Thyroid gland (tissue), 4 donors: ENCODE measurements at regions not wholly inside any gene's neighbourhood (a gene's known extent, or its start where the extent isn't known, plus 50 kb on each side); places are given as distances from the start of the nearest gene placed in this dataset.

ENCODE experiments used
- DNase-seq, 2 donors: peaks; one replicate each; pipeline ENCODE4 v3.0.0-alpha.2; 2019
- H3K27ac ChIP-seq, 3 donors: fragments of 200-600 bp; sonication (generic); 1 replicate in 2 of 3; 2 replicates in 1 of 3; pipeline ENCODE4 v1.5.1; 2016 to 2019; ENCODE audit warnings: mild to moderate bottlenecking in 1 of 3, moderate library complexity in 1 of 3
- H3K27me3 ChIP-seq: fragments of 200-600 bp; sonication (generic); one replicate; pipeline ENCODE4 v1.5.1; 2019
- H3K36me3 ChIP-seq, 2 donors: fragments of 200-600 bp; sonication (generic); one replicate each; pipeline ENCODE4 v1.5.1; 2016 to 2019
- H3K4me1 ChIP-seq, 2 donors: fragments of 200-600 bp; sonication (generic); one replicate each; pipeline ENCODE4 v1.5.1; 2017 to 2019
- H3K4me3 ChIP-seq, 3 donors: fragments of 200-600 bp; sonication (generic); replicated peaks in 1 of 3; 1 replicate in 2 of 3; 2 replicates in 1 of 3; pipeline ENCODE4 v1.5.1; 2016; ENCODE audit warnings: mild to moderate bottlenecking in 1 of 3
- H3K9me3 ChIP-seq: fragments of 200-600 bp; sonication (generic); one replicate; pipeline ENCODE4 v1.5.1; 2017
- CTCF ChIP-seq, 6 experiments: fragments of 200-600 bp in 3 of 6; fragments of 450-650 bp in 3 of 6; sonication (generic) in 3 of 6; IDR thresholded peaks; one replicate each; pipeline ENCODE4 v1.5.1; 2016 to 2019; ENCODE audit warnings: antibody characterized with exemption in 6 of 6, mild to moderate bottlenecking in 2 of 6, inconsistent platforms in 1 of 6, moderate library complexity in 1 of 6
- POLR2A ChIP-seq, 2 donors: fragments of 450-650 bp; IDR thresholded peaks; one replicate each; pipeline ENCODE4 v1.6.1; 2017; ENCODE audit warnings: antibody characterized with exemption in 2 of 2, mild to moderate bottlenecking in 2 of 2, moderate library complexity in 1 of 2
- WGBS, 2 donors: methylation state at CpG; one replicate each; pipeline ENCODE4 v1.1.5; 2017; 5-methylcytosine and 5-hydroxymethylcytosine counted together
- intact Hi-C: fragments of 100-400 bp; cut with DNase I; formaldehyde crosslinking; loops from one replicate; pipeline ENCODE4 v1.15.1; 2023

DNA sequence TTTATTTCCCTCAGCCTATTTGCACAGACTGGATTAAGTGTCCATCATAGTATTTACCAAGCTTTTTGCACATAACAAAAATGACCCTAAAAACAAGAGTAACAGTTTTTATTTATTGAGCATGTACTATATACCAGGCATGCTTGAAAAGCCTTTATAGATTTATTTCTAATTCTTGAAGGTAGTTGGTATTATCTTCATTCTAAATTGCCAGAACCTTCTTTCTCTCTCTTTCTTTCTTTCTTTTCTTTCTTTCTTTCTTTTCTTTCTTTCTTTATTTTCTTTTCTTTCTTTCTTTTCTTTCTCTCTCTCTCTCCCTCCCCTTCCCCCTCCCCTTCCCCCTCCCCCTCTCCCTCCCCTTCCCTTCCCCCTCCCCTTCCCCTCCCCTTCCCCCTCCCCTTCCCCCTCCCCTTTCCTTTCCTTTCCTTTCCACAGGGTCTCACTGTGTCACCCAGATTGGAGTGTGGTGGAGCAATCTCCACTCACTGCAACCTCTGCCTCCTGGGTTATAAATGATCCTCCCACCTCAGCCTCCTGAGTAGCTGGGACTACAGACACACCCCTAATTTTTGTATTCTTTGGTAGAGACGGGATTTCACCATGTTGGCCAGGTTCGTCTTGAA is 310.9 kb upstream of the RBFOX1 start:
- H3K27ac ChIP-seq, result no peak overlapping the region
- no peak overlapping the region for H3K4me3 ChIP-seq
- H3K4me1 ChIP-seq, result no peaks in the 10 kb centered on the region
- no peaks in the 10 kb centered on the region for H3K27me3 ChIP-seq
- WGBS, 2 donors, result 83 to 86% methylated on average over 2 of the region's 2 CpGs
- DNase-seq, result no peak
- TF ChIP-seq POLR2A (IDR thresholded peaks at IDR 0.05) (no peak), CTCF (IDR thresholded peaks at IDR 0.05) (no peak)
- no peaks in the 10 kb centered on the region for H3K36me3 ChIP-seq
- intact Hi-C loops, result no loop called here
- H3K9me3 ChIP-seq, result no peaks in the 10 kb centered on the region

GRCh38 chr16:7017006-7017662 is 315.5 kb upstream of the RBFOX1 start:
- H3K4me3 ChIP-seq, result no peak overlapping the region
- H3K27ac ChIP-seq, result no peak overlapping the region
- no peaks in the 10 kb centered on the region for H3K36me3 ChIP-seq
- WGBS, 2 donors, result 72 to 74% methylated on average over 15 of the region's 15 CpGs
- H3K4me1 ChIP-seq, result no peaks in the 10 kb centered on the region
- intact Hi-C loops, result loop anchor here (10.0 kb wide), 1 partner anchor 292 kb away; no protein-coding TSS in a partner anchor
- no peaks in the 10 kb centered on the region for H3K27me3 ChIP-seq
- DNase-seq, result no peak
- TF ChIP-seq POLR2A (IDR thresholded peaks at IDR 0.05) (no peak), CTCF (IDR thresholded peaks at IDR 0.05) (no peak)
- no peaks in the 10 kb centered on the region for H3K9me3 ChIP-seq

DNA sequence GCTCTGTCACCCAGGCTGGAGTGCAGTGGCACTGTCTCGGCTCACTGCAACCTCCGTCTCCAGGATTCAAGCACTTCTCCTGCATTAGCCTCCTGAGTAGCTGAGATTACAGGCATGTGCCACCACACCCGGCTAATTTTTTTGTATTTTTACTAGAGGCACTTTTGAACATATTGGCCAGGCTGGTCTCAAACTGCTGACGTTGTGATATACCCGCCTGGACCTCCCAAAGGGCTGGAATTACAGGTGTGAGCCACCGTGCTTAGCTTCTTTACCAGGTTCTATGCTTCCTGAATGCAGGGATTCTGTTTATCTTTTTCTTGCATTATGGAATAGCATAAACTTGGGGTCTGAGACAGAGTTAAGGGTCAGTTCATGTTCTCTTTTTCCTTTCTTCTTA is 317.9 kb upstream of the RBFOX1 start:
- Histone ChIP-seq H3K4me3 (no peak overlapping the region), H3K9me3 (no peaks in the 10 kb centered on the region), H3K36me3 (no peaks in the 10 kb centered on the region), H3K27ac (no peak overlapping the region), H3K27me3 (no peaks in the 10 kb centered on the region), H3K4me1 (no peaks in the 10 kb centered on the region)
- DNase-seq, result no peak
- WGBS, 2 donors, result 48 to 62% methylated on average over 6 of the region's 6 CpGs
- no peak for TF ChIP-seq CTCF (IDR thresholded peaks at IDR 0.05)
- TF ChIP-seq POLR2A (IDR thresholded peaks at IDR 0.05), result no peak
- intact Hi-C loops, result loop anchor here (10.0 kb wide), 1 partner anchor 290 kb away; no protein-coding TSS in a partner anchor

DNA sequence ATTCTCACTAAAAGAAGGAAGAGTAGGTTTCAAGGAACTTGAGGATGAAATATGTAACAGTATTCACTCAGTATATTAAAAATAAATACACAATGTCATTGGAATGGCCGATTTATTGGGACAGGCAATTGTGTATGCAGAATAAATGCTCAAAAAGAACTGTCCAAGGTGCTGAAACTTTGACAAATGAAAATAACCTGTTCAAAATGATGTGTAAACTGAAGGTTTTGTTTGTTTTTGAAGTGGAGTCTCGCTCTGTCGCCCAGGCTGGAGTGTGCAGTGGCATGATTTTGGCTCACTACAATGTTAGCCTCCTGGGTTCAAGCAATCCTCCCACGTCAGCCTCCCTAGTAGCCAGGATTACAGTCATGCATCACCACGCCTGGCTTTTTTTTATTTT is 318.7 kb upstream of the RBFOX1 start:
- Histone ChIP-seq H3K4me3 (no peak overlapping the region), H3K27ac (no peak overlapping the region), H3K27me3 (no peaks in the 10 kb centered on the region), H3K9me3 (no peaks in the 10 kb centered on the region), H3K36me3 (no peaks in the 10 kb centered on the region), H3K4me1 (no peaks in the 10 kb centered on the region)
- no peak for DNase-seq
- no peak for TF ChIP-seq POLR2A (IDR thresholded peaks at IDR 0.05)
- no peak for TF ChIP-seq CTCF (IDR thresholded peaks at IDR 0.05)
- 40 to 41% methylated on average over 5 of the region's 5 CpGs for WGBS, 2 donors
- intact Hi-C loops, result loop anchor here (10.0 kb wide), 1 partner anchor 289 kb away; no protein-coding TSS in a partner anchor

DNA sequence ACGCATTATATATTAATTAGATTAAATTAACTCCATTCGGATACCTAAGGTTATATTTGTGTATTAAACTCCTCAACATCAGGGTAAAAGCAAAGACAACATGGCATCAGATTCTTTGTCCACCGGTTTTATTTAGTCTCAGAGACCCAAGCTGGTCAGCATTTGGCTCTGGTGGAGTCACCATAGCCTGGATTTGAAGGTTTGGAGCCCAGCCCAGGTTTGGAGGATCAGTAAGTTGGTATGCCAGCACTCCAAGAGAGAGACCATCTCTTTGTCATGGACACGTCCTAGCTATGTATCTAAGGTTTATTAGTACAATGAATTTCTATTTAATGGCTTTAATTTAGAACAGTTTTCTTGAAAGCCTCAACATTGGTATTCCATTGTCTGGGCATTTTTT is 328.4 kb upstream of the RBFOX1 start:
- TF ChIP-seq POLR2A (IDR thresholded peaks at IDR 0.05) (no peak), CTCF (IDR thresholded peaks at IDR 0.05) (no peak)
- intact Hi-C loops, result no loop called here
- Histone ChIP-seq H3K4me3 (no peak overlapping the region), H3K27me3 (no peaks in the 10 kb centered on the region), H3K4me1 (no peaks in the 10 kb centered on the region), H3K36me3 (no peaks in the 10 kb centered on the region), H3K27ac (no peak overlapping the region), H3K9me3 (no peaks in the 10 kb centered on the region)
- no peak for DNase-seq
- WGBS, 2 donors, result 86% methylated on average over 4 of the region's 4 CpGs
